ENCODE measurements at regions not wholly inside any gene's neighbourhood (a gene's known extent, or its start where the extent isn't known, plus 50 kb on each side); places are given as distances from the start of the nearest gene placed in this dataset.

GRCh38 chr11:23573429-23573828 lies 713.2 kb upstream of the CCDC179 start:
- no peak for TF ChIP-seq CTCF (IDR thresholded peaks at IDR 0.05)
- no peak for TF ChIP-seq EZH2 (IDR thresholded peaks at IDR 0.05)
- no peak for TF ChIP-seq EZH2phosphoT487 (IDR thresholded peaks at IDR 0.05)

All from neural progenitor cell (in vitro differentiated cells).